H1 (cell line): ENCODE measurements at regions not wholly inside any gene's neighbourhood (a gene's known extent, or its start where the extent isn't known, plus 50 kb on each side); places are given as distances from the start of the nearest gene placed in this dataset.

Experiments
- CTCF ChIA-PET: fragments of 300-600 bp; sonication (Branson Sonifier 250); formaldehyde crosslinking; loops from one replicate; lab custom pipeline; 2021; ENCODE audit not compliant: partially characterized antibody; lab: Charles Lee
- POLR2A ChIA-PET: fragments of 300-600 bp; sonication (Branson Sonifier 250); formaldehyde crosslinking; loops from one replicate; lab custom pipeline; 2021; ENCODE audit warnings: inconsistent platforms; ENCODE audit not compliant: partially characterized antibody; lab: Charles Lee
- DNase-seq, 2 experiments: peaks; one replicate each; pipeline versions ENCODE4 v3.0.0 to v3.0.0-alpha.2; 2010 to 2022; ENCODE audit warnings: low spot score in 2 of 2, low read depth in 1 of 2, mixed read lengths in 1 of 2
- FAIRE-seq: peaks from 2 replicates; lab custom pipeline; 2011; peaks lifted over from hg19 to GRCh38; lab: Jason Lieb, UNC
- H2AFZ ChIP-seq: 2 replicates; pipeline ENCODE4 v1.8.1; 2012; ENCODE audit warnings: low read length, inconsistent platforms
- H2AK5ac ChIP-seq: 2 replicates; pipeline ENCODE4 v1.6.1; 2013; ENCODE audit warnings: low read depth, low read length
- H2BK120ac ChIP-seq: replicated peaks from 2 replicates; pipeline ENCODE3; 2013; ENCODE audit warnings: low read depth, low read length, inconsistent platforms
- H2BK12ac ChIP-seq: 2 replicates; pipeline ENCODE4 v1.6.1; 2013; ENCODE audit warnings: low read depth, low read length
- H2BK15ac ChIP-seq: 2 replicates; pipeline ENCODE4 v1.6.1; 2013; ENCODE audit warnings: low read length
- H2BK20ac ChIP-seq: 2 replicates; pipeline ENCODE4 v1.6.1; 2013; ENCODE audit warnings: low read length
- H2BK5ac ChIP-seq: 2 replicates; pipeline ENCODE4 v1.6.1; 2013; ENCODE audit warnings: low read depth, low read length
- H3K14ac ChIP-seq: 2 replicates; pipeline ENCODE4 v1.6.1; 2013; ENCODE audit warnings: inconsistent platforms; ENCODE audit not compliant: insufficient read length
- H3K18ac ChIP-seq: 2 replicates; pipeline ENCODE4 v1.6.1; 2013; ENCODE audit warnings: low read length; ENCODE audit errors: extremely low read depth
- H3K23ac ChIP-seq: 2 replicates; pipeline ENCODE4 v1.6.1; 2013; ENCODE audit warnings: inconsistent platforms; ENCODE audit not compliant: insufficient read length
- H3K23me2 ChIP-seq: 2 replicates; pipeline ENCODE4 v1.6.1; 2013; ENCODE audit warnings: low read depth, low read length
- H3K27ac ChIP-seq: 2 replicates; pipeline ENCODE4 v1.6.1; 2011; ENCODE audit warnings: low read depth, low read length, inconsistent platforms
- H3K27me3 ChIP-seq, 4 experiments: replicated peaks in 1 of 4; 1 replicate in 1 of 4; 2 replicates in 3 of 4; pipeline versions ENCODE4 v1.6.1 to v1.8.1; 2011 to 2013; ENCODE audit warnings: low read length in 3 of 4, mild to moderate bottlenecking in 3 of 4, inconsistent platforms in 2 of 4, mixed read lengths in 2 of 4, moderate library complexity in 1 of 4; ENCODE audit not compliant: control insufficient read depth in 3 of 4, insufficient read depth in 3 of 4; ENCODE audit errors: extremely low read depth in 1 of 4
- H3K36me3 ChIP-seq, 4 experiments: 2 replicates each; pipeline versions ENCODE4 v1.6.1 to v1.8.1; 2011 to 2013; ENCODE audit warnings: mild to moderate bottlenecking in 4 of 4, low read length in 3 of 4, moderate library complexity in 2 of 4, control low read depth in 1 of 4, inconsistent platforms in 1 of 4; ENCODE audit not compliant: insufficient read depth in 4 of 4, control insufficient read depth in 2 of 4
- H3K4ac ChIP-seq: replicated peaks from 2 replicates; pipeline ENCODE3; 2013; ENCODE audit warnings: low read length, low read depth, mixed read lengths, inconsistent platforms; ENCODE audit not compliant: insufficient read length
- H3K4me1 ChIP-seq, 4 experiments: replicated peaks in 1 of 4; 1 replicate in 1 of 4; 2 replicates in 3 of 4; pipeline versions ENCODE4 v1.6.1 to v1.8.1; 2011 to 2013; ENCODE audit warnings: low read length in 3 of 4, inconsistent platforms in 2 of 4, mixed read lengths in 1 of 4; ENCODE audit not compliant: insufficient read depth in 4 of 4, control insufficient read depth in 3 of 4
- H3K4me2 ChIP-seq, 2 experiments: 2 replicates each; pipeline versions ENCODE4 v1.6.1 to v1.8.1; 2011 to 2013; ENCODE audit warnings: low read depth in 2 of 2, low read length in 2 of 2, control low read depth in 1 of 2, inconsistent platforms in 1 of 2, mild to moderate bottlenecking in 1 of 2; ENCODE audit not compliant: insufficient read depth in 1 of 2
- H3K4me3 ChIP-seq, 4 experiments: fragments of 200-600, 300-600 bp in 1 of 4; sonication (generic), shearing (Covaris generic), sonication (Bioruptor Twin) in 1 of 4; 2 replicates each; pipeline versions ENCODE4 v1.5.1 to v1.8.1; 2011 to 2016; ENCODE audit warnings: low read length in 4 of 4, low read depth in 3 of 4, control low read depth in 2 of 4, inconsistent platforms in 2 of 4, mild to moderate bottlenecking in 2 of 4, mixed read lengths in 1 of 4, moderate library complexity in 1 of 4; ENCODE audit not compliant: insufficient read depth in 2 of 4; ENCODE audit errors: extremely low read depth in 1 of 4
- H3K56ac ChIP-seq: replicated peaks from 2 replicates; pipeline ENCODE3; 2013; ENCODE audit warnings: low read depth, mild to moderate bottlenecking, mixed read lengths, low read length, inconsistent platforms; ENCODE audit not compliant: insufficient read length
- H3K79me1 ChIP-seq: 2 replicates; pipeline ENCODE4 v1.6.1; 2013; ENCODE audit warnings: low read depth, low read length, control low read depth
- H3K79me2 ChIP-seq, 2 experiments: 2 replicates each; pipeline versions ENCODE4 v1.6.1 to v1.8.1; 2012 to 2013; ENCODE audit warnings: low read length in 2 of 2, mild to moderate bottlenecking in 2 of 2, inconsistent platforms in 1 of 2; ENCODE audit not compliant: insufficient read depth in 2 of 2, control insufficient read depth in 1 of 2
- H3K9ac ChIP-seq, 4 experiments: replicated peaks in 1 of 4; 1 replicate in 1 of 4; 2 replicates in 3 of 4; pipeline versions ENCODE4 v1.6.1 to v1.8.1; 2011 to 2013; ENCODE audit warnings: low read depth in 3 of 4, low read length in 3 of 4, control low read depth in 2 of 4, mild to moderate bottlenecking in 2 of 4, moderate library complexity in 2 of 4, inconsistent platforms in 1 of 4; ENCODE audit errors: extremely low read depth in 1 of 4
- H3K9me3 ChIP-seq, 2 experiments: 2 replicates each; pipeline versions ENCODE4 v1.6.1 to v1.8.1; 2012 to 2013; ENCODE audit warnings: mild to moderate bottlenecking in 2 of 2, moderate library complexity in 2 of 2, control low read depth in 1 of 2, inconsistent platforms in 1 of 2, low read depth in 1 of 2, low read length in 1 of 2, mixed read lengths in 1 of 2; ENCODE audit not compliant: insufficient read depth in 2 of 2
- H4K20me1 ChIP-seq, 2 experiments: replicated peaks in 1 of 2; 2 replicates each; pipeline versions ENCODE3 to v1.8.1; 2011 to 2013; ENCODE audit warnings: inconsistent platforms in 2 of 2, low read length in 2 of 2, mild to moderate bottlenecking in 1 of 2; ENCODE audit not compliant: insufficient read depth in 2 of 2, control insufficient read depth in 1 of 2
- H4K5ac ChIP-seq: 2 replicates; pipeline ENCODE4 v1.6.1; 2013; ENCODE audit warnings: low read length, low read depth, mixed read lengths, inconsistent platforms; ENCODE audit not compliant: insufficient read length
- H4K8ac ChIP-seq: 2 replicates; pipeline ENCODE4 v1.8.0; 2013; ENCODE audit warnings: mild to moderate bottlenecking, moderate library complexity, low read length, inconsistent platforms; ENCODE audit not compliant: insufficient read depth; ENCODE audit errors: extremely low read depth
- H4K91ac ChIP-seq: replicated peaks from 2 replicates; pipeline ENCODE3; 2013; ENCODE audit warnings: low read length, mixed read lengths, inconsistent platforms; ENCODE audit not compliant: insufficient read length
- FOSL1 ChIP-seq: IDR thresholded peaks from 2 replicates; pipeline ENCODE4 v1.6.1; 2011; ENCODE audit warnings: mild to moderate bottlenecking, low read depth, low read length, moderate library complexity; ENCODE audit not compliant: insufficient read depth
- HDAC2 ChIP-seq, 2 experiments: fragments of 300-600 bp in 1 of 2; sonication (generic) in 1 of 2; IDR thresholded peaks; 2 replicates each; pipeline ENCODE4 v1.6.1; 2011 to 2012; ENCODE audit warnings: low read depth in 2 of 2, low read length in 2 of 2, mild to moderate bottlenecking in 2 of 2, moderate library complexity in 2 of 2, borderline replicate concordance in 1 of 2, inconsistent platforms in 1 of 2
- JUN ChIP-seq: IDR thresholded peaks from 2 replicates; pipeline ENCODE4 v1.6.1; 2011; ENCODE audit warnings: low read depth, mild to moderate bottlenecking, improper control_type of control experiment, low read length
- KDM5A ChIP-seq: fragments of 200-600 bp; IDR thresholded peaks from 2 replicates; pipeline ENCODE4 v1.7.1; 2012; ENCODE audit warnings: mild to moderate bottlenecking, low read length, inconsistent platforms, mixed read lengths
- POLR2A ChIP-seq, 2 experiments: IDR thresholded peaks; 1 replicate in 1 of 2; 2 replicates in 1 of 2; pipeline ENCODE4 v1.6.1; 2011; ENCODE audit warnings: low read depth in 2 of 2, low read length in 2 of 2, mild to moderate bottlenecking in 2 of 2; ENCODE audit errors: control extremely low read depth in 1 of 2
- SIN3A ChIP-seq, 2 experiments: IDR thresholded peaks in 1 of 2; conservative IDR thresholded peaks in 1 of 2; 2 replicates each; pipeline ENCODE4 v1.6.1; 2011 to 2012; ENCODE audit warnings: low read length in 2 of 2, improper control_type of control experiment in 1 of 2, low read depth in 1 of 2, mild to moderate bottlenecking in 1 of 2
- SP1 ChIP-seq: IDR thresholded peaks from 2 replicates; pipeline ENCODE4 v1.6.1; 2011; ENCODE audit warnings: low read depth, low read length
- SP2 ChIP-seq: IDR thresholded peaks from 2 replicates; pipeline ENCODE4 v1.6.1; 2012; ENCODE audit warnings: mild to moderate bottlenecking, low read length, inconsistent platforms
- TAF7 ChIP-seq: optimal IDR thresholded peaks from 2 replicates; pipeline ENCODE3; 2011; ENCODE audit warnings: low read depth, mild to moderate bottlenecking, inconsistent platforms, low read length, moderate library complexity, borderline replicate concordance
- TBP ChIP-seq: IDR thresholded peaks from 2 replicates; pipeline ENCODE4 v1.6.1; 2011; ENCODE audit warnings: low read depth, low read length, improper control_type of control experiment
- WGBS, 2 experiments: shearing (Covaris generic) in 1 of 2; methylation state at CpG; one replicate each; pipeline versions ENCODE4 v1.1.6 to v1.1.7; 2013 to 2015; ENCODE audit warnings: low lambda C conversion rate in 2 of 2, mixed read lengths in 2 of 2, inconsistent platforms in 1 of 2, low coverage in 1 of 2, missing lambda C conversion rate in 1 of 2; ENCODE audit not compliant: insufficient replicate concordance in 2 of 2, insufficient coverage in 1 of 2, insufficient read length in 1 of 2; ENCODE audit errors: extremely low coverage in 1 of 2, missing lambda C conversion rate in 1 of 2; 5-methylcytosine and 5-hydroxymethylcytosine counted together
- TF ChIP-seq, protein P1 (sequence below), 3 experiments: IDR thresholded peaks; 1 replicate in 2 of 3; 2 replicates in 1 of 3; pipeline versions ENCODE4 v1.5.1 to v1.6.1; 2011; ENCODE audit warnings: low read length in 3 of 3, mild to moderate bottlenecking in 3 of 3, inconsistent platforms in 2 of 3, low read depth in 1 of 3, moderate library complexity in 1 of 3; ENCODE audit not compliant: insufficient read depth in 1 of 3; ENCODE audit errors: control extremely low read depth in 1 of 3
- TF ChIP-seq, protein P2 (sequence below): IDR thresholded peaks from 2 replicates; pipeline ENCODE4 v1.6.1; 2012; ENCODE audit warnings: inconsistent platforms

DNA sequence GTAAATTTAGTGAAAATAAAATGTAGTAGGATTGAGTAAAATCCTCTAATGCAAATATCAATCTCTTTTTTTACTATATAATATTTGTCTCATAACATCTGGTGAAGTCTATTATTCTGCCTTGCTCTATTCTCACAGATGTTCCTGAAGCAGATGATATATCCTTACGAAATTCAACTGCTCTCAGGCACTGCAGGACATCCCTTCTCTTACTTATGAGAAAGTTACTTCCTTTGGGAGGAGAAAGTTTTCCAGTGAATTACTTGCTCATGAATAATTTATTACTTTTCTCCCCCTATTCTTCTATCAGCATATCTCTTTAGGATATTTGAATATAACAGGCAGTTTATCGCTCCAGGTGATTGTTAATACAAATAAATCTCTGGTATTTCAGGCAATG is 75.6 kb upstream of the AGA start:
- no peak overlapping the region for H2BK20ac ChIP-seq
- TF ChIP-seq, protein P1, sequence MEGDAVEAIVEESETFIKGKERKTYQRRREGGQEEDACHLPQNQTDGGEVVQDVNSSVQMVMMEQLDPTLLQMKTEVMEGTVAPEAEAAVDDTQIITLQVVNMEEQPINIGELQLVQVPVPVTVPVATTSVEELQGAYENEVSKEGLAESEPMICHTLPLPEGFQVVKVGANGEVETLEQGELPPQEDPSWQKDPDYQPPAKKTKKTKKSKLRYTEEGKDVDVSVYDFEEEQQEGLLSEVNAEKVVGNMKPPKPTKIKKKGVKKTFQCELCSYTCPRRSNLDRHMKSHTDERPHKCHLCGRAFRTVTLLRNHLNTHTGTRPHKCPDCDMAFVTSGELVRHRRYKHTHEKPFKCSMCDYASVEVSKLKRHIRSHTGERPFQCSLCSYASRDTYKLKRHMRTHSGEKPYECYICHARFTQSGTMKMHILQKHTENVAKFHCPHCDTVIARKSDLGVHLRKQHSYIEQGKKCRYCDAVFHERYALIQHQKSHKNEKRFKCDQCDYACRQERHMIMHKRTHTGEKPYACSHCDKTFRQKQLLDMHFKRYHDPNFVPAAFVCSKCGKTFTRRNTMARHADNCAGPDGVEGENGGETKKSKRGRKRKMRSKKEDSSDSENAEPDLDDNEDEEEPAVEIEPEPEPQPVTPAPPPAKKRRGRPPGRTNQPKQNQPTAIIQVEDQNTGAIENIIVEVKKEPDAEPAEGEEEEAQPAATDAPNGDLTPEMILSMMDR (IDR thresholded peaks at IDR 0.05; ENCODE audit: control extremely low read depth in 1 of 3, insufficient read depth in 1 of 3, low read depth in 1 of 3, low read length in 3 of 3), result no peak
- TF ChIP-seq JUN (no peak), SP1 (no peak), POLR2A (IDR thresholded peaks at IDR 0.05; ENCODE audit: control extremely low read depth in 1 of 2, low read depth in 2 of 2, low read length in 2 of 2) (no peak), SIN3A (conservative IDR thresholded peaks at IDR 0.05 in 1 of 2, IDR thresholded peaks at IDR 0.05 in 1 of 2; ENCODE audit: low read depth in 1 of 2, low read length in 2 of 2) (no peak), FOSL1 (no peak), KDM5A (no peak), HDAC2 (IDR thresholded peaks at IDR 0.05; ENCODE audit: borderline replicate concordance in 1 of 2, low read depth in 2 of 2, low read length in 2 of 2) (no peak), TAF7 (no peak), TBP (no peak), SP2 (no peak)
- TF ChIP-seq, protein P2, sequence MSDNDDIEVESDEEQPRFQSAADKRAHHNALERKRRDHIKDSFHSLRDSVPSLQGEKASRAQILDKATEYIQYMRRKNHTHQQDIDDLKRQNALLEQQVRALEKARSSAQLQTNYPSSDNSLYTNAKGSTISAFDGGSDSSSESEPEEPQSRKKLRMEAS, result no peak

More for the DNA sequence above, 75.6 kb upstream of the AGA start:
- H3K79me1 ChIP-seq, result no peaks in the 10 kb centered on the region
- H3K9ac ChIP-seq, result no peak overlapping the region
- no peak overlapping the region for H4K91ac ChIP-seq
- H2AFZ ChIP-seq, result no peak overlapping the region
- no peak for DNase-seq
- no peak overlapping the region for H4K5ac ChIP-seq
- H3K14ac ChIP-seq, result no peak overlapping the region
- ChIA-PET CTCF (interaction anchor here (0.5 to 1.6 kb wide), 3 partner anchors 8 to 498 kb away, joined by 3 to 4 read pairs (median 4); no protein-coding TSS in a partner anchor), POLR2A (no interaction called here)
- H3K27me3 ChIP-seq, result no peaks in the 10 kb centered on the region
- no peak overlapping the region for H3K23ac ChIP-seq
- no peak overlapping the region for H2BK12ac ChIP-seq
- WGBS, 2 experiments, result 97% methylated on average over 2 of the region's 2 CpGs; no CpG with 5 or more reads in 1 of the 2 experiments
- FAIRE-seq, result no peak
- no peak overlapping the region for H3K4me2 ChIP-seq
- no peak overlapping the region for H2BK120ac ChIP-seq
- H3K36me3 ChIP-seq, result no peaks in the 10 kb centered on the region
- H3K79me2 ChIP-seq, result no peaks in the 10 kb centered on the region
- H3K4ac ChIP-seq, result no peak overlapping the region
- no peak overlapping the region for H2AK5ac ChIP-seq
- no peak overlapping the region for H2BK5ac ChIP-seq
- H2BK15ac ChIP-seq, result no peak overlapping the region
- H3K4me3 ChIP-seq, result no peak overlapping the region
- no peaks in the 10 kb centered on the region for H4K20me1 ChIP-seq
- H4K8ac ChIP-seq, result no peak overlapping the region
- H3K56ac ChIP-seq, result no peak overlapping the region
- H3K27ac ChIP-seq, result no peak overlapping the region
- no peaks in the 10 kb centered on the region for H3K4me1 ChIP-seq
- H3K9me3 ChIP-seq, result no peaks in the 10 kb centered on the region
- H3K23me2 ChIP-seq, result no peaks in the 10 kb centered on the region
- H3K18ac ChIP-seq, result no peak overlapping the region
